ENCODE measurements at regions not wholly inside any gene's neighbourhood (a gene's known extent, or its start where the extent isn't known, plus 50 kb on each side); places are given as distances from the start of the nearest gene placed in this dataset.

DNA sequence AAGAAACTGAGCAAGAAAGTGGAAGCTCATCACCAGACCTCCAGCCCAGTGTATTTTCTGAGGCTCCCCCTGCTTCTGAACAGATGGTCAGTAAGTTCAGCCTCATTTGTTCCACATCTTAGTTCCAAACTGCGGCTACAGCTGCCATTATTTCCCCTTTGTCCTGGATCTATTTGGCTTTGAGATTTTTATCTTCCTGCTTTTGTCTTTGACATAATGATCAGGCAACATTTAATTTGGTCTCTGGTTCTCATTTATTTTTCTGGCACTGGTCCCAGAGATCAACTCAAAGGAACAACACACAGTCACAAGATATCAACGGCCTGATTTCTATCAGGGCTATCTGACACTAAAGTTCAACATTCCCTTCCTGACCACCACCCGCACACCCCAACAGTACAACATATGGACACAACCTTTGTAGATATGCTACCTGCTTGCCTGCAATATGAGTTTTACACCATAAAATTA is 137.5 kb downstream of the FAM76B start:
- TF ChIP-seq, protein P1, sequence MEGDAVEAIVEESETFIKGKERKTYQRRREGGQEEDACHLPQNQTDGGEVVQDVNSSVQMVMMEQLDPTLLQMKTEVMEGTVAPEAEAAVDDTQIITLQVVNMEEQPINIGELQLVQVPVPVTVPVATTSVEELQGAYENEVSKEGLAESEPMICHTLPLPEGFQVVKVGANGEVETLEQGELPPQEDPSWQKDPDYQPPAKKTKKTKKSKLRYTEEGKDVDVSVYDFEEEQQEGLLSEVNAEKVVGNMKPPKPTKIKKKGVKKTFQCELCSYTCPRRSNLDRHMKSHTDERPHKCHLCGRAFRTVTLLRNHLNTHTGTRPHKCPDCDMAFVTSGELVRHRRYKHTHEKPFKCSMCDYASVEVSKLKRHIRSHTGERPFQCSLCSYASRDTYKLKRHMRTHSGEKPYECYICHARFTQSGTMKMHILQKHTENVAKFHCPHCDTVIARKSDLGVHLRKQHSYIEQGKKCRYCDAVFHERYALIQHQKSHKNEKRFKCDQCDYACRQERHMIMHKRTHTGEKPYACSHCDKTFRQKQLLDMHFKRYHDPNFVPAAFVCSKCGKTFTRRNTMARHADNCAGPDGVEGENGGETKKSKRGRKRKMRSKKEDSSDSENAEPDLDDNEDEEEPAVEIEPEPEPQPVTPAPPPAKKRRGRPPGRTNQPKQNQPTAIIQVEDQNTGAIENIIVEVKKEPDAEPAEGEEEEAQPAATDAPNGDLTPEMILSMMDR (IDR thresholded peaks at IDR 0.05) = no peak
- TF ChIP-seq POLR2A (IDR thresholded peaks at IDR 0.05) = no peak

All from lower leg skin (tissue), 3 donors.